SK-N-SH (cell line): ENCODE measurements at regions not wholly inside any gene's neighbourhood (a gene's known extent, or its start where the extent isn't known, plus 50 kb on each side); places are given as distances from the start of the nearest gene placed in this dataset.

Source experiments
- CHD2 ChIP-seq: fragments of 150-350 bp; IDR thresholded peaks from 2 replicates; pipeline ENCODE4 v1.6.1; 2018; ENCODE audit warnings: low read length; ENCODE audit not compliant: partially characterized antibody
- CTCF ChIP-seq: fragments of 200-600 bp; sonication (generic); IDR thresholded peaks from 2 replicates; pipeline ENCODE4 v1.6.1; 2017; ENCODE audit warnings: antibody characterized with exemption, mild to moderate bottlenecking, moderate library complexity
- EP300 ChIP-seq, 2 experiments: IDR thresholded peaks; 2 replicates each; pipeline versions ENCODE4 v1.4.0 to v1.6.1; 2012; ENCODE audit warnings: borderline replicate concordance in 1 of 2, low read depth in 1 of 2, low read length in 1 of 2
- EZH2phosphoT487 ChIP-seq: fragments of 200-600 bp; sonication (generic); IDR thresholded peaks from 2 replicates; pipeline ENCODE4 v1.6.1; 2017; ENCODE audit warnings: low read depth, mixed run types, mild to moderate bottlenecking, antibody characterized with exemption, moderate library complexity, borderline replicate concordance
- FOXJ3 ChIP-seq: sonication (generic); formaldehyde crosslinking; IDR thresholded peaks from 2 replicates; pipeline ENCODE4 v1.5.1; 2020; ENCODE audit warnings: mild to moderate bottlenecking, missing genetic modification reagents
- GABPA ChIP-seq: IDR thresholded peaks from 2 replicates; pipeline ENCODE4 v1.4.0; 2012; ENCODE audit warnings: low read depth, mild to moderate bottlenecking
- GATA2 ChIP-seq: sonication (generic); formaldehyde crosslinking; IDR thresholded peaks from 2 replicates; pipeline ENCODE4 v1.5.0; 2020; ENCODE audit warnings: mild to moderate bottlenecking, missing genetic modification reagents
- IRF3 ChIP-seq: fragments of 150-350 bp; IDR thresholded peaks from 2 replicates; pipeline ENCODE4 v1.6.1; 2016; ENCODE audit warnings: mild to moderate bottlenecking, low read depth, low read length
- JUND ChIP-seq: IDR thresholded peaks from 2 replicates; pipeline ENCODE4 v1.4.0; 2012
- MAX ChIP-seq: IDR thresholded peaks from 2 replicates; pipeline ENCODE4 v1.4.0; 2012; ENCODE audit warnings: low read depth
- MEF2A ChIP-seq: IDR thresholded peaks from 2 replicates; pipeline ENCODE4 v1.4.0; 2012; ENCODE audit warnings: low read depth, borderline replicate concordance
- MXI1 ChIP-seq: IDR thresholded peaks from 2 replicates; pipeline ENCODE4 v1.6.1; 2012; ENCODE audit warnings: mild to moderate bottlenecking, low read depth, low read length, improper control_type of control experiment
- NFIC ChIP-seq: IDR thresholded peaks from 2 replicates; pipeline ENCODE4 v1.4.0; 2012; ENCODE audit warnings: borderline replicate concordance
- POLR2AphosphoS5 ChIP-seq: IDR thresholded peaks from 2 replicates; pipeline ENCODE4 v1.6.1; 2012; ENCODE audit warnings: low read depth, low read length
- RCOR1 ChIP-seq: fragments of 150-350 bp; IDR thresholded peaks from 2 replicates; pipeline ENCODE4 v1.6.1; 2017; ENCODE audit warnings: antibody characterized with exemption, low read length
- SIN3A ChIP-seq: IDR thresholded peaks from 2 replicates; pipeline ENCODE4 v1.6.1; 2012; ENCODE audit warnings: low read depth, mild to moderate bottlenecking, low read length, moderate library complexity, borderline replicate concordance
- SMC3 ChIP-seq: IDR thresholded peaks from 2 replicates; pipeline ENCODE4 v1.6.1; 2012; ENCODE audit warnings: low read depth, low read length, improper control_type of control experiment
- TCF12 ChIP-seq: IDR thresholded peaks from 2 replicates; pipeline ENCODE4 v1.4.0; 2012
- TEAD4 ChIP-seq: IDR thresholded peaks from 2 replicates; pipeline ENCODE4 v1.4.0; 2012; ENCODE audit warnings: mild to moderate bottlenecking, borderline replicate concordance; ENCODE audit not compliant: insufficient read depth
- USF2 ChIP-seq: fragments of 150-350 bp; IDR thresholded peaks from 2 replicates; pipeline ENCODE4 v1.6.1; 2017; ENCODE audit warnings: antibody characterized with exemption, low read length, low read depth, borderline replicate concordance
- YY1 ChIP-seq: IDR thresholded peaks from 2 replicates; pipeline ENCODE4 v1.4.0; 2012; ENCODE audit warnings: low read depth, mild to moderate bottlenecking
- TF ChIP-seq, protein P1 (sequence below): IDR thresholded peaks from 2 replicates; pipeline ENCODE4; 2012

GRCh38 chr1:209249280-209249670 is 334.2 kb upstream of the CAMK1G start (continued):
- no peak for TF ChIP-seq CTCF
- no peak for TF ChIP-seq POLR2AphosphoS5
- no peak for TF ChIP-seq USF2
- TF ChIP-seq SMC3, result 0 out of 2 replicates have a peak, but pooled peaks have one; percentile 2
- no peak for TF ChIP-seq FOXJ3 (CRISPR knock-in tag)
- no peak for TF ChIP-seq JUND
- TF ChIP-seq TEAD4, result no peak
- TF ChIP-seq IRF3, result no peak
- TF ChIP-seq YY1, result no peak
- TF ChIP-seq EZH2phosphoT487, result no peak
- no peak for TF ChIP-seq MAX
- no peak; the same call in 1 of the 2 replicates for TF ChIP-seq MXI1
- peak; percentile 55; the same call in 1 of the 2 replicates for TF ChIP-seq MEF2A
- 0 out of 2 replicates have a peak, but pooled peaks have one; percentile 44 for TF ChIP-seq GATA2
- 0 out of 2 replicates have a peak, but pooled peaks have one; percentile 47 for TF ChIP-seq RCOR1
- peak in 1 of 2 experiments; percentile 82; a peak in 2 of 4 replicates for TF ChIP-seq EP300 (IDR thresholded peaks at IDR 0.05; ENCODE audit: borderline replicate concordance in 1 of 2, low read depth in 1 of 2, low read length in 1 of 2)
- no peak for TF ChIP-seq GABPA
- TF ChIP-seq NFIC, result no peak
- TF ChIP-seq, protein P1, sequence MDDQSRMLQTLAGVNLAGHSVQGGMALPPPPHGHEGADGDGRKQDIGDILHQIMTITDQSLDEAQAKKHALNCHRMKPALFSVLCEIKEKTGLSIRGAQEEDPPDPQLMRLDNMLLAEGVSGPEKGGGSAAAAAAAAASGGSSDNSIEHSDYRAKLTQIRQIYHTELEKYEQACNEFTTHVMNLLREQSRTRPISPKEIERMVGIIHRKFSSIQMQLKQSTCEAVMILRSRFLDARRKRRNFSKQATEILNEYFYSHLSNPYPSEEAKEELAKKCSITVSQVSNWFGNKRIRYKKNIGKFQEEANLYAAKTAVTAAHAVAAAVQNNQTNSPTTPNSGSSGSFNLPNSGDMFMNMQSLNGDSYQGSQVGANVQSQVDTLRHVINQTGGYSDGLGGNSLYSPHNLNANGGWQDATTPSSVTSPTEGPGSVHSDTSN, result peak; percentile 30; the same call in 1 of the 2 replicates
- no peak for TF ChIP-seq CHD2
- peak; percentile 65 for TF ChIP-seq TCF12
- TF ChIP-seq SIN3A, result no peak
